ENCODE measurements at regions not wholly inside any gene's neighbourhood (a gene's known extent, or its start where the extent isn't known, plus 50 kb on each side); places are given as distances from the start of the nearest gene placed in this dataset.

DNA sequence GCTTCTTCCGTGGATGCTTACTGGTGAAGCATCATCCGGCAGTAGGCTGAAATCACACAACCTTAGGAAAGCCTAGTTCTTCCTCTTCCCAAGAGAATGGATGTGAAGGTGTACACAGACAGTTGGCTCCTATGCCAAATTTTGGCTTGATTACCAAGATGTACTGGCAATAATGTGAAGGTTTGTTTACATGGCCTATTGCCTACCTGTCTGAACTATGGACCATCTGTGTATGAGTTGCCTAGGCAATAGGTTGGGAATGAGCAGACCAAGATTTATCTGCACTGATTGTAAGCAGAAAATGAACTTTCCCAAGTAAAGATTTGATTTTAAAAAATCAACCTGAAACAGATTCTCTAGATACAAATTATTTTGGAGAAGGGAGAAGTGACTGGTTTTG, 325.9 kb upstream of the SORCS1 start:
- ATAC-seq (no peak), DNase-seq (ENCODE audit: low spot score) (no peak)
- ChIA-PET CTCF (no interaction called here), POLR2A (no interaction called here)
- Mint-ChIP-seq H3K9me3 (no peaks in the 10 kb centered on the region), H3K4me1 (peaks cover 3% of the 10 kb centered on the region; the same call in 1 of the 2 replicates), H3K36me3 (no peaks in the 10 kb centered on the region), H3K27me3 (ENCODE audit: low read depth) (no peaks in the 10 kb centered on the region), H3K4me3 (no peak overlapping the region), H3K27ac (no peak overlapping the region)
- TF ChIP-seq, protein P1, sequence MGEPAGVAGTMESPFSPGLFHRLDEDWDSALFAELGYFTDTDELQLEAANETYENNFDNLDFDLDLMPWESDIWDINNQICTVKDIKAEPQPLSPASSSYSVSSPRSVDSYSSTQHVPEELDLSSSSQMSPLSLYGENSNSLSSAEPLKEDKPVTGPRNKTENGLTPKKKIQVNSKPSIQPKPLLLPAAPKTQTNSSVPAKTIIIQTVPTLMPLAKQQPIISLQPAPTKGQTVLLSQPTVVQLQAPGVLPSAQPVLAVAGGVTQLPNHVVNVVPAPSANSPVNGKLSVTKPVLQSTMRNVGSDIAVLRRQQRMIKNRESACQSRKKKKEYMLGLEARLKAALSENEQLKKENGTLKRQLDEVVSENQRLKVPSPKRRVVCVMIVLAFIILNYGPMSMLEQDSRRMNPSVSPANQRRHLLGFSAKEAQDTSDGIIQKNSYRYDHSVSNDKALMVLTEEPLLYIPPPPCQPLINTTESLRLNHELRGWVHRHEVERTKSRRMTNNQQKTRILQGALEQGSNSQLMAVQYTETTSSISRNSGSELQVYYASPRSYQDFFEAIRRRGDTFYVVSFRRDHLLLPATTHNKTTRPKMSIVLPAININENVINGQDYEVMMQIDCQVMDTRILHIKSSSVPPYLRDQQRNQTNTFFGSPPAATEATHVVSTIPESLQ (CRISPR knock-in tag; IDR thresholded peaks at IDR 0.05), result no peak
- TF ChIP-seq, protein P2, sequence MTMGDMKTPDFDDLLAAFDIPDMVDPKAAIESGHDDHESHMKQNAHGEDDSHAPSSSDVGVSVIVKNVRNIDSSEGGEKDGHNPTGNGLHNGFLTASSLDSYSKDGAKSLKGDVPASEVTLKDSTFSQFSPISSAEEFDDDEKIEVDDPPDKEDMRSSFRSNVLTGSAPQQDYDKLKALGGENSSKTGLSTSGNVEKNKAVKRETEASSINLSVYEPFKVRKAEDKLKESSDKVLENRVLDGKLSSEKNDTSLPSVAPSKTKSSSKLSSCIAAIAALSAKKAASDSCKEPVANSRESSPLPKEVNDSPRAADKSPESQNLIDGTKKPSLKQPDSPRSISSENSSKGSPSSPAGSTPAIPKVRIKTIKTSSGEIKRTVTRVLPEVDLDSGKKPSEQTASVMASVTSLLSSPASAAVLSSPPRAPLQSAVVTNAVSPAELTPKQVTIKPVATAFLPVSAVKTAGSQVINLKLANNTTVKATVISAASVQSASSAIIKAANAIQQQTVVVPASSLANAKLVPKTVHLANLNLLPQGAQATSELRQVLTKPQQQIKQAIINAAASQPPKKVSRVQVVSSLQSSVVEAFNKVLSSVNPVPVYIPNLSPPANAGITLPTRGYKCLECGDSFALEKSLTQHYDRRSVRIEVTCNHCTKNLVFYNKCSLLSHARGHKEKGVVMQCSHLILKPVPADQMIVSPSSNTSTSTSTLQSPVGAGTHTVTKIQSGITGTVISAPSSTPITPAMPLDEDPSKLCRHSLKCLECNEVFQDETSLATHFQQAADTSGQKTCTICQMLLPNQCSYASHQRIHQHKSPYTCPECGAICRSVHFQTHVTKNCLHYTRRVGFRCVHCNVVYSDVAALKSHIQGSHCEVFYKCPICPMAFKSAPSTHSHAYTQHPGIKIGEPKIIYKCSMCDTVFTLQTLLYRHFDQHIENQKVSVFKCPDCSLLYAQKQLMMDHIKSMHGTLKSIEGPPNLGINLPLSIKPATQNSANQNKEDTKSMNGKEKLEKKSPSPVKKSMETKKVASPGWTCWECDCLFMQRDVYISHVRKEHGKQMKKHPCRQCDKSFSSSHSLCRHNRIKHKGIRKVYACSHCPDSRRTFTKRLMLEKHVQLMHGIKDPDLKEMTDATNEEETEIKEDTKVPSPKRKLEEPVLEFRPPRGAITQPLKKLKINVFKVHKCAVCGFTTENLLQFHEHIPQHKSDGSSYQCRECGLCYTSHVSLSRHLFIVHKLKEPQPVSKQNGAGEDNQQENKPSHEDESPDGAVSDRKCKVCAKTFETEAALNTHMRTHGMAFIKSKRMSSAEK (CRISPR knock-in tag; IDR thresholded peaks at IDR 0.05; ENCODE audit: borderline replicate concordance), result no peak
- TF ChIP-seq RELA (CRISPR knock-in tag; IDR thresholded peaks at IDR 0.05; ENCODE audit: borderline replicate concordance) (no peak), PRRX2 (CRISPR knock-in tag; IDR thresholded peaks at IDR 0.05) (no peak), OVOL2 (CRISPR knock-in tag; IDR thresholded peaks at IDR 0.05; ENCODE audit: borderline replicate concordance) (no peak), NFE2L1 (CRISPR knock-in tag; IDR thresholded peaks at IDR 0.05) (no peak), FOXJ3 (CRISPR knock-in tag; IDR thresholded peaks at IDR 0.05; ENCODE audit: borderline replicate concordance) (no peak), SMAD4 (CRISPR knock-in tag; IDR thresholded peaks at IDR 0.05) (no peak), FOXP1 (CRISPR knock-in tag; IDR thresholded peaks at IDR 0.05; ENCODE audit: borderline replicate concordance) (no peak), NR3C1 (CRISPR knock-in tag; conservative IDR thresholded peaks at IDR 0.05; ENCODE audit: low read depth) (no peak)
- TF ChIP-seq, protein P3, sequence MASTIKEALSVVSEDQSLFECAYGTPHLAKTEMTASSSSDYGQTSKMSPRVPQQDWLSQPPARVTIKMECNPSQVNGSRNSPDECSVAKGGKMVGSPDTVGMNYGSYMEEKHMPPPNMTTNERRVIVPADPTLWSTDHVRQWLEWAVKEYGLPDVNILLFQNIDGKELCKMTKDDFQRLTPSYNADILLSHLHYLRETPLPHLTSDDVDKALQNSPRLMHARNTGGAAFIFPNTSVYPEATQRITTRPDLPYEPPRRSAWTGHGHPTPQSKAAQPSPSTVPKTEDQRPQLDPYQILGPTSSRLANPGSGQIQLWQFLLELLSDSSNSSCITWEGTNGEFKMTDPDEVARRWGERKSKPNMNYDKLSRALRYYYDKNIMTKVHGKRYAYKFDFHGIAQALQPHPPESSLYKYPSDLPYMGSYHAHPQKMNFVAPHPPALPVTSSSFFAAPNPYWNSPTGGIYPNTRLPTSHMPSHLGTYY (CRISPR knock-in tag; IDR thresholded peaks at IDR 0.05), result no peak
- TF ChIP-seq, protein P4, sequence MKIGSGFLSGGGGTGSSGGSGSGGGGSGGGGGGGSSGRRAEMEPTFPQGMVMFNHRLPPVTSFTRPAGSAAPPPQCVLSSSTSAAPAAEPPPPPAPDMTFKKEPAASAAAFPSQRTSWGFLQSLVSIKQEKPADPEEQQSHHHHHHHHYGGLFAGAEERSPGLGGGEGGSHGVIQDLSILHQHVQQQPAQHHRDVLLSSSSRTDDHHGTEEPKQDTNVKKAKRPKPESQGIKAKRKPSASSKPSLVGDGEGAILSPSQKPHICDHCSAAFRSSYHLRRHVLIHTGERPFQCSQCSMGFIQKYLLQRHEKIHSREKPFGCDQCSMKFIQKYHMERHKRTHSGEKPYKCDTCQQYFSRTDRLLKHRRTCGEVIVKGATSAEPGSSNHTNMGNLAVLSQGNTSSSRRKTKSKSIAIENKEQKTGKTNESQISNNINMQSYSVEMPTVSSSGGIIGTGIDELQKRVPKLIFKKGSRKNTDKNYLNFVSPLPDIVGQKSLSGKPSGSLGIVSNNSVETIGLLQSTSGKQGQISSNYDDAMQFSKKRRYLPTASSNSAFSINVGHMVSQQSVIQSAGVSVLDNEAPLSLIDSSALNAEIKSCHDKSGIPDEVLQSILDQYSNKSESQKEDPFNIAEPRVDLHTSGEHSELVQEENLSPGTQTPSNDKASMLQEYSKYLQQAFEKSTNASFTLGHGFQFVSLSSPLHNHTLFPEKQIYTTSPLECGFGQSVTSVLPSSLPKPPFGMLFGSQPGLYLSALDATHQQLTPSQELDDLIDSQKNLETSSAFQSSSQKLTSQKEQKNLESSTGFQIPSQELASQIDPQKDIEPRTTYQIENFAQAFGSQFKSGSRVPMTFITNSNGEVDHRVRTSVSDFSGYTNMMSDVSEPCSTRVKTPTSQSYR (CRISPR knock-in tag; IDR thresholded peaks at IDR 0.05), result no peak
- TF ChIP-seq, protein P5, sequence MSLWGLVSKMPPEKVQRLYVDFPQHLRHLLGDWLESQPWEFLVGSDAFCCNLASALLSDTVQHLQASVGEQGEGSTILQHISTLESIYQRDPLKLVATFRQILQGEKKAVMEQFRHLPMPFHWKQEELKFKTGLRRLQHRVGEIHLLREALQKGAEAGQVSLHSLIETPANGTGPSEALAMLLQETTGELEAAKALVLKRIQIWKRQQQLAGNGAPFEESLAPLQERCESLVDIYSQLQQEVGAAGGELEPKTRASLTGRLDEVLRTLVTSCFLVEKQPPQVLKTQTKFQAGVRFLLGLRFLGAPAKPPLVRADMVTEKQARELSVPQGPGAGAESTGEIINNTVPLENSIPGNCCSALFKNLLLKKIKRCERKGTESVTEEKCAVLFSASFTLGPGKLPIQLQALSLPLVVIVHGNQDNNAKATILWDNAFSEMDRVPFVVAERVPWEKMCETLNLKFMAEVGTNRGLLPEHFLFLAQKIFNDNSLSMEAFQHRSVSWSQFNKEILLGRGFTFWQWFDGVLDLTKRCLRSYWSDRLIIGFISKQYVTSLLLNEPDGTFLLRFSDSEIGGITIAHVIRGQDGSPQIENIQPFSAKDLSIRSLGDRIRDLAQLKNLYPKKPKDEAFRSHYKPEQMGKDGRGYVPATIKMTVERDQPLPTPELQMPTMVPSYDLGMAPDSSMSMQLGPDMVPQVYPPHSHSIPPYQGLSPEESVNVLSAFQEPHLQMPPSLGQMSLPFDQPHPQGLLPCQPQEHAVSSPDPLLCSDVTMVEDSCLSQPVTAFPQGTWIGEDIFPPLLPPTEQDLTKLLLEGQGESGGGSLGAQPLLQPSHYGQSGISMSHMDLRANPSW (CRISPR knock-in tag; conservative IDR thresholded peaks at IDR 0.05; ENCODE audit: low read depth), result no peak
- TF ChIP-seq, protein P6, sequence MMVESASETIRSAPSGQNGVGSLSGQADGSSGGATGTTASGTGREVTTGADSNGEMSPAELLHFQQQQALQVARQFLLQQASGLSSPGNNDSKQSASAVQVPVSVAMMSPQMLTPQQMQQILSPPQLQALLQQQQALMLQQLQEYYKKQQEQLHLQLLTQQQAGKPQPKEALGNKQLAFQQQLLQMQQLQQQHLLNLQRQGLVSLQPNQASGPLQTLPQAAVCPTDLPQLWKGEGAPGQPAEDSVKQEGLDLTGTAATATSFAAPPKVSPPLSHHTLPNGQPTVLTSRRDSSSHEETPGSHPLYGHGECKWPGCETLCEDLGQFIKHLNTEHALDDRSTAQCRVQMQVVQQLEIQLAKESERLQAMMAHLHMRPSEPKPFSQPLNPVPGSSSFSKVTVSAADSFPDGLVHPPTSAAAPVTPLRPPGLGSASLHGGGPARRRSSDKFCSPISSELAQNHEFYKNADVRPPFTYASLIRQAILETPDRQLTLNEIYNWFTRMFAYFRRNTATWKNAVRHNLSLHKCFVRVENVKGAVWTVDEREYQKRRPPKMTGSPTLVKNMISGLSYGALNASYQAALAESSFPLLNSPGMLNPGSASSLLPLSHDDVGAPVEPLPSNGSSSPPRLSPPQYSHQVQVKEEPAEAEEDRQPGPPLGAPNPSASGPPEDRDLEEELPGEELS (CRISPR knock-in tag; IDR thresholded peaks at IDR 0.05), result no peak
- TF ChIP-seq, protein P7, sequence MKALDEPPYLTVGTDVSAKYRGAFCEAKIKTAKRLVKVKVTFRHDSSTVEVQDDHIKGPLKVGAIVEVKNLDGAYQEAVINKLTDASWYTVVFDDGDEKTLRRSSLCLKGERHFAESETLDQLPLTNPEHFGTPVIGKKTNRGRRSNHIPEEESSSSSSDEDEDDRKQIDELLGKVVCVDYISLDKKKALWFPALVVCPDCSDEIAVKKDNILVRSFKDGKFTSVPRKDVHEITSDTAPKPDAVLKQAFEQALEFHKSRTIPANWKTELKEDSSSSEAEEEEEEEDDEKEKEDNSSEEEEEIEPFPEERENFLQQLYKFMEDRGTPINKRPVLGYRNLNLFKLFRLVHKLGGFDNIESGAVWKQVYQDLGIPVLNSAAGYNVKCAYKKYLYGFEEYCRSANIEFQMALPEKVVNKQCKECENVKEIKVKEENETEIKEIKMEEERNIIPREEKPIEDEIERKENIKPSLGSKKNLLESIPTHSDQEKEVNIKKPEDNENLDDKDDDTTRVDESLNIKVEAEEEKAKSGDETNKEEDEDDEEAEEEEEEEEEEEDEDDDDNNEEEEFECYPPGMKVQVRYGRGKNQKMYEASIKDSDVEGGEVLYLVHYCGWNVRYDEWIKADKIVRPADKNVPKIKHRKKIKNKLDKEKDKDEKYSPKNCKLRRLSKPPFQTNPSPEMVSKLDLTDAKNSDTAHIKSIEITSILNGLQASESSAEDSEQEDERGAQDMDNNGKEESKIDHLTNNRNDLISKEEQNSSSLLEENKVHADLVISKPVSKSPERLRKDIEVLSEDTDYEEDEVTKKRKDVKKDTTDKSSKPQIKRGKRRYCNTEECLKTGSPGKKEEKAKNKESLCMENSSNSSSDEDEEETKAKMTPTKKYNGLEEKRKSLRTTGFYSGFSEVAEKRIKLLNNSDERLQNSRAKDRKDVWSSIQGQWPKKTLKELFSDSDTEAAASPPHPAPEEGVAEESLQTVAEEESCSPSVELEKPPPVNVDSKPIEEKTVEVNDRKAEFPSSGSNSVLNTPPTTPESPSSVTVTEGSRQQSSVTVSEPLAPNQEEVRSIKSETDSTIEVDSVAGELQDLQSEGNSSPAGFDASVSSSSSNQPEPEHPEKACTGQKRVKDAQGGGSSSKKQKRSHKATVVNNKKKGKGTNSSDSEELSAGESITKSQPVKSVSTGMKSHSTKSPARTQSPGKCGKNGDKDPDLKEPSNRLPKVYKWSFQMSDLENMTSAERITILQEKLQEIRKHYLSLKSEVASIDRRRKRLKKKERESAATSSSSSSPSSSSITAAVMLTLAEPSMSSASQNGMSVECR (CRISPR knock-in tag; IDR thresholded peaks at IDR 0.05; ENCODE audit: borderline replicate concordance), result no peak

Measured in WTC11 (cell line).